ENCODE measurements at regions not wholly inside any gene's neighbourhood (a gene's known extent, or its start where the extent isn't known, plus 50 kb on each side); places are given as distances from the start of the nearest gene placed in this dataset.

- Histone ChIP-seq H4K8ac (ENCODE audit: low read depth in 2 of 2, low read length in 2 of 2) (no peak overlapping the region), H2AFZ (replicated peaks; ENCODE audit: low read length, poor library complexity) (no peak overlapping the region), H3K4me2 (ENCODE audit: low read depth, low read length) (no peak overlapping the region), H3K9me1 (ENCODE audit: insufficient read depth, low read length) (no peaks in the 10 kb centered on the region), H3K18ac (ENCODE audit: low read depth, low read length) (no peak overlapping the region), H2BK5ac (ENCODE audit: low read depth, low read length, poor library complexity, severe bottlenecking) (no peak overlapping the region), H4K91ac (ENCODE audit: insufficient read depth, low read depth, low read length) (no peak overlapping the region), H3K14ac (replicated peaks; ENCODE audit: low read depth, low read length) (no peak overlapping the region), H2BK20ac (ENCODE audit: low read depth, low read length) (no peak overlapping the region), H2BK15ac (ENCODE audit: low read depth, low read length) (no peak overlapping the region), H3K4me3 (ENCODE audit: insufficient read depth, low read depth, low read length) (no peak overlapping the region), H2AK5ac (ENCODE audit: low read depth, low read length) (no peak overlapping the region), H3K4ac (ENCODE audit: low read depth, low read length) (no peak overlapping the region), H2BK120ac (ENCODE audit: low read depth, low read length) (no peak overlapping the region), H2AK9ac (replicated peaks; ENCODE audit: low read depth, low read length, poor library complexity) (no peak overlapping the region), H3K36me3 (ENCODE audit: control insufficient read depth, insufficient read depth, low read length) (no peaks in the 10 kb centered on the region), H4K20me1 (ENCODE audit: insufficient read depth, low read length) (no peaks in the 10 kb centered on the region), H3K9ac (ENCODE audit: low read depth, low read length) (no peak overlapping the region), H3K9me3 (ENCODE audit: control insufficient read depth, insufficient read depth, low read length) (no peaks in the 10 kb centered on the region), H3K23ac (ENCODE audit: low read depth, low read length) (no peak overlapping the region), H3K27me3 (ENCODE audit: control insufficient read depth, insufficient read depth, low read length) (no peaks in the 10 kb centered on the region), H3K56ac (ENCODE audit: extremely low read depth, insufficient read depth, low read length) (no peak overlapping the region), H4K5ac (ENCODE audit: low read depth, low read length) (no peak overlapping the region), H3K79me1 (ENCODE audit: low read depth in 1 of 2, low read length in 2 of 2) (no peaks in the 10 kb centered on the region), H3K4me1 (ENCODE audit: control insufficient read depth, insufficient read depth, low read length) (no peaks in the 10 kb centered on the region), H3K27ac (ENCODE audit: insufficient read depth, low read length) (no peak overlapping the region)
- CTCF ChIA-PET: no interaction called here
- BruUV-seq (replicated peaks): no TSS peak
- no peak for ATAC-seq (ENCODE audit: low read depth)
- POLR2A ChIA-PET (ENCODE audit: unreplicated experiment): no interaction called here
- WGBS, 2 experiments (ENCODE audit: extremely low coverage in 2 of 2, insufficient read length in 1 of 2): no CpG with 5 or more reads among the region's 5 CpGs
- TF ChIP-seq CTCF (conservative IDR thresholded peaks at IDR 0.05; ENCODE audit: low read depth, low read length) (no peak), NFE2L2 (IDR thresholded peaks at IDR 0.05; ENCODE audit: low read depth, low read length) (no peak)
- no peak for DNase-seq
- dilution Hi-C loops (cut with HindIII; ENCODE audit: low sequenced_read_pairs, unreplicated experiment): no loop called here
- in situ Hi-C loops (cut with MboI; ENCODE audit: low sequenced_read_pairs): no loop called here
- intact Hi-C loops (cut with micrococcal nuclease): no loop called here
These were observed 210.5 kb upstream of the RSPO3 start for GRCh38 chr6:126907996-126908395.
